K562 (cell line): ENCODE measurements at regions not wholly inside any gene's neighbourhood (a gene's known extent, or its start where the extent isn't known, plus 50 kb on each side); places are given as distances from the start of the nearest gene placed in this dataset.

Experiments
- CHD7 ChIP-seq: fragments of 200-600 bp; sonication (generic); IDR thresholded peaks from one replicate; pipeline ENCODE4 v1.6.1; 2012; ENCODE audit warnings: mild to moderate bottlenecking, low read depth, low read length, inconsistent platforms
- CUX1 ChIP-seq: fragments of 200-800 bp; sonication (Bioruptor generic); IDR thresholded peaks from 2 replicates; pipeline ENCODE4 v1.6.1; 2016; ENCODE audit warnings: missing genetic modification characterization, missing compliant biosample characterization
- KLF13 ChIP-seq: fragments of 450-650 bp; IDR thresholded peaks from 2 replicates; pipeline ENCODE4 v1.6.1; 2016; ENCODE audit warnings: missing genetic modification characterization, low read depth, mild to moderate bottlenecking, missing compliant biosample characterization, moderate library complexity, borderline replicate concordance
- ZNF518B ChIP-seq: fragments of 250-450 bp; sonication (Bioruptor Pico); IDR thresholded peaks from 2 replicates; pipeline ENCODE4 v1.5.0; 2021; ENCODE audit warnings: mild to moderate bottlenecking, moderate library complexity

GRCh38 chr6:147449405-147450161 lies 58.9 kb upstream of the SAMD5 start (continued):
- TF ChIP-seq CHD7 (no peak), CUX1 (peak; percentile 96), ZNF518B (no peak), KLF13 (tag) (peak; percentile 81; the same call in 1 of the 2 replicates)
